Activated naive CD4-positive, alpha-beta T cell treated with Interleukin-2 at 50 U/mL for 16 hours (primary cell): ENCODE measurements at regions not wholly inside any gene's neighbourhood (a gene's known extent, or its start where the extent isn't known, plus 50 kb on each side); places are given as distances from the start of the nearest gene placed in this dataset.

ENCODE experiments used
- DNase-seq: peaks from one replicate; pipeline ENCODE4 v3.0.0-alpha.2; 2020

DNA sequence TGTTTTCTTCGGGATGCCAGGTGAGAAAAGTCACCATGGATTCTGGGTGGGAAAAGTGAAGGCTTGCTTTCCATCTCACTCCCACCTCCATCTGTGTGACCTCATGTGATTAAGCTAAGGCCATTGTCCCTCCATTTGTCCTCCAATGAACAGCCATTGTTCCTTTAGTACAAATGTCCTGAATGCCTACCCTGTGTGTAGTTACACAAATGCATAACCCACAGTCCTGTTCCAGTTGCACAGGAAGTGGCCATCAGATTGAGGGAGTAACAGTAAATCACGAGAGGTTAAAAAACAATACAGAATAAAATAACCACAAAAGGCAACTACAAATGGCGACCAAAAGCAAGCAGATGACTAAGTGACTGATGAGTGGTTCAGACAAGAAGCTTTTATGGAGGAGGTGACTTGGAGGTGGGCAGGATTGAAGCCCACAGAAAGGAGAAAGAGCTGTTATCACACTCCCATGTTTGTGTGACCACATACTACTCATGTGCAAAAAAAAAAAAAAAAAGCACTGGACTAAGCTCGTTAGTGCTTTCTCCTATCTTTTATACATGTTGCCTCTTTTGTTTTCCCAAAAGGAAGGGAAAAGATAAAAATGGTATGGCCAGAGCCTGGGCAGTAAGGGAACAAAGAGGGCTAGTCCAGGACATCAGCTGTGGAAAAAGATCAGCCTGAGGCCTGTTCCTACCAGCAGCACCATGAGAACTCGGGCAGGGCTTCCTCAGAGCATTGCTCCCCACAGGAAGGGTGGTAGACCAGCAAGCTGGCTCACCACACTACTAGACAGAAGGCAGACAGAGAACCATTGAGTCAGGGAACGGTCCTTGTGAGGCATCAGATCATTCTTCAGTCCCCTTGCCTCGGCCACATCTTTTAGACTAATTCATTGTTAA lies 111.0 kb downstream of the TFAP2A start:
- DNase-seq, result no peak

DNA sequence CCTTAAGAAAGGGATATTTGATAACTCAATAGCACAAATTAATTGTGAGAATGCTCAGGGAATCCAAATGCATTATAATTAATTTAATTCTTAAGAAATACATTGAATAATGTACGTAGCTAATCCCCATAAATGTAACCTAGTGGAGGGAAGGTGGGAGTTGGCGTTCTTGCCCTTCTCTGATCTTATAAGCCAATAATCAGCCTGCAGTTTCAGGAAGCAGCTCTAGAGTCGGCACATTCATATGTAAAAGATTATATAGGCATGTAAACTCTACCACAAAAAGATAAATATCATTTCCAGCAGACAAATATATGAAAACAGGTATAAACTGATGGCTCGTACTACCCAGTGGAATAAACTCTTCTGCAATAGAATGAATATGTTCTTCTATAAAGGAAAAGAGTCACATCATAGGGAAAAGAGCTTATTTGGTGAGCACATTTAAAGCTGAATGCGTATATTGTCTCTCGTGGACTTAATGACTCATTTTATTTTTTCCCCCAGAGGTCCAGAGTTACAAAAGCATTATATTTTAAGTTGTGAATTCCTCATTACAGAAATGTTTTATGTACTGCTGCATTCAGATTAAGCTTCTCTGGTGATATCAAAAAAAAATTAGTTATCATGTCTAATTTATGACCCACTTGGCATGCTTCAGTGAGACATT lies 112.2 kb downstream of the TFAP2A start:
- no peak for DNase-seq

DNA sequence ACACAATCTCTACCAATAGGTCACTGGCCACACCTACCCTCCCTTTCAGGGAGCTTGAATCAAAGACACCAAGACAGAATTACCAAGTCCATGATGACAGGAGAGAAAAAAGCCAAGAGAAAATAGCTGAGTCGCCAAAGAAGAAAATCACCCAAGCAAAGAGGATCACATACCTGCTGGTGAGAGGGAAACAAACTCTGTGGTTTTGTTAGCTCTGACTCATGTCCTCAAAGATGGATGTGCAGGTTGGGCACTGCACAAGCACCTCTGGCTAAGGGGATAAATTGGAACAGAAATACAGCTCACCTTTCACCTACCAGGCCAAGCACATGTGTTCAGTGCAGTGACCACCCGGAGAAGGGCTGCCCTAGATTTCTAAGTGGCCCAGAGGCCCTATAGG lies 114.8 kb downstream of the TFAP2A start:
- no peak for DNase-seq

DNA sequence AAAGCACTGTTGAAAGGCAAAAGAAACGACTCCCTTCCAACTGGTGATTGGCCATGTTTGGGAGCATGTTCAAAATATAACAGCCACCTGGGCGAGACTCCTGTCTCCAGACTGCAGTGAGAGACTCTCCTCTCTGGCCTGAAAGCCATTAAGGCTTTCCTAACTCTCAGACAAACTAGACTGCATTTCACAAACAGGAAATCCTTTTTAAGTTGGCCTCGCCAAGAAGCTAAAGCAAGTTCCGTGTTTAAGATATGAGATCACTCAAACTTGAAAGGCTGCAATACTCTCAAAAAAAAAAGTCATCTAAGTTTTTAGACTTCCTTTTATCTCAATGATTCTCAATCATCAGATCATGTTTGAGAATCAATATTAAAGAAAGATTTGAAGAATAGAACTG lies 117.0 kb downstream of the TFAP2A start:
- DNase-seq, result no peak

DNA sequence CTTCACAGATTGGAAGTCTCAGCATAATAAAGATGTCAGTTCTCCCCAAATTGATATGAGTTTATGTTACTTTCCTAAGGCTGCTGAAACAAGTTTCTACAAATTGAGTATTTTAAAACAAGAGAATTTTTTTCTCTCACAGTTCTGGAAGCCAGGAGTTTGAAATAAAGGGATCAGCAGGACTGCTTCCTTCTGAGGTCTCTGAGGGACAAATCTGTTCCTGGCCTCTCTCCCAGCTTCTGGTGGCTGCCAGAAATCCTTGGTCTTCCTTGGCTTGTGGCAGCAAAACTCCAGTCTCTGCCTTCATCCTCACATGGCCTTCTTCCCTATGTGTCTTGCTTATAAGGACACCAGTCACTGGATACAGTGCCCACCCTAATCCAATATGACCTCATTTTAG lies 136.1 kb downstream of the TFAP2A start:
- DNase-seq, result no peak

DNA sequence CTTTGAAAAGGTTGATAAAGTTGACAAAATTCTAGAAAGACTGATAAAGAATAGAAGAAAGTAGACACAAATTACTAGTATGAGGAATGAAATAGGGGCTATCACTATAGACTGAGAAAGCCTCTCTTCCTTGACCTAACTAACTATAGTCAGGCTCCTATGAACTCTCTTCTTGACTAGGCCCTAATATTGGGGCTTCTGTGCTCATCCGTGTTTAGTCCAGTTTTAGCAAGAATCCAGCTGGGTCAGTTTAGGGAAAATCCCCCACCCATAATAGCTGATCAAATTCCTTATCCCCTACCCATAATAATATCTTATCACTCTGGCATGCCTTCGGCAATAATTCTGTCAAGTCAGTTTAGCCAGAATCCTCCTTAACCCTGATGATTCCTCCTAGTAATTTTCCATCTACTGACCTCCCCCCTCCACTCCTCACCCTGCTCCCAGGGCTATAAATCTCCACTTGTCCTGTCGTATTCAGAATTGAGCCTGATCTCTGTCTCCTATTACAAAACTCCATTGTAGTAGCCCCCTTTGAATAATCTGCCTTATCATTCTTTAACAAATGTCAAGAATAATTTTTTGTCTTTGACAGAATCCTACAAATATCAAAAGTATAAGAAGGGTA lies 138.1 kb downstream of the TFAP2A start:
- no peak for DNase-seq

DNA sequence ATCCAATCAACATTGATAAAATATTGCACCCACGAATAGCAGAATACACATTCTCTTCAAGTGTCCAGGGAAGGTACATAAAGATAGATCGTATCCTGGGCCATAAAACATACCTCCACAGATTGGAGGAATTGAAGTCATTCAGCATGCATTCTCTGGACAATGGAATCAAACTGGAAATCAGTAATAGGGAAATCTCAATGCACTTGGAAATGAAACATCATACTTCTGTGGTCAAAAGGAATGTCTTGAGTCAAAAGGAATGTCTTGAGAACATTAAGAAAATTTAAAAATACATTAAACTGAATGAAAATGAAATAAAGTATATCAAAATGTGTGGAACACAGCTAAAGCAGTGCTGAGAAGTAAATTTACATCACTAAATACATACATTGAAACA lies 138.8 kb downstream of the TFAP2A start:
- no peak for DNase-seq

DNA sequence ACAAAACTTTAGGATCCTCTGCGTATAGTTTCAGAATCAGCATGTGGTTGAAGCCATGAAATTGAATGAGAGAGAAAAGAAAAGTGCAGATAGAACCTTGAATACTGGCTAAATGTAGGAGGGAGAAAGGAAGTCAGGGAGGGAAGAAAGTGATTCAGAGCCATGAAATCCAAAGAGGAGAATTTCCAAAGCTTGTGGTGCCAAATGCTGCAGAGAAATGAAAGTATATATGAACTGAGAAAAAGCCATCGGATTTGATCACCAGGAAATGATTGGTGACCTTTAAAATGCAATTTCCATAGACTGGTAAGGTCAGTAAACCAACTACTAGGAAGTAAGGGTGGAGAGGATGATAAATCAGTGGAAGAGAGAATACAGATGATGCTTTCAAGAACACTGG lies 142.3 kb downstream of the TFAP2A start:
- no peak for DNase-seq

DNA sequence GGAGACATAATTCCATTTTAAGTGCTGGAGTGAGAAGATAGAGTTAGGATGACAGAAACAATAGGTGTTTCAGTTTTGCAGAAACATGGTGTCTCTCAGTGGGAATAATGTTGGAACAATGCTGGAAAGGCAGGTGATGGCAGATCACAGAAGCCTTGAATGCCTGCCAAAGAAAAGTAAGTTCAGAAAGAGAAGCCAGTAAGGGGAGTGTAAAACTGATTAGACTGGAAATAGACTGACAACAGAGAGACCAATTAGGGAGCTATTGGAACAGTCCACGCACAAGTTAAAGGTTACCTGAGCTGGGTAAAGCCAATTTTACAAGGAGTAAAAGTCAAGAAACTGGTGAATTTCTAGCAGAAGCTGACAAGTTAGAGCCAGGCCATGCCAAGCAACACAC lies 142.9 kb downstream of the TFAP2A start:
- DNase-seq, result no peak

DNA sequence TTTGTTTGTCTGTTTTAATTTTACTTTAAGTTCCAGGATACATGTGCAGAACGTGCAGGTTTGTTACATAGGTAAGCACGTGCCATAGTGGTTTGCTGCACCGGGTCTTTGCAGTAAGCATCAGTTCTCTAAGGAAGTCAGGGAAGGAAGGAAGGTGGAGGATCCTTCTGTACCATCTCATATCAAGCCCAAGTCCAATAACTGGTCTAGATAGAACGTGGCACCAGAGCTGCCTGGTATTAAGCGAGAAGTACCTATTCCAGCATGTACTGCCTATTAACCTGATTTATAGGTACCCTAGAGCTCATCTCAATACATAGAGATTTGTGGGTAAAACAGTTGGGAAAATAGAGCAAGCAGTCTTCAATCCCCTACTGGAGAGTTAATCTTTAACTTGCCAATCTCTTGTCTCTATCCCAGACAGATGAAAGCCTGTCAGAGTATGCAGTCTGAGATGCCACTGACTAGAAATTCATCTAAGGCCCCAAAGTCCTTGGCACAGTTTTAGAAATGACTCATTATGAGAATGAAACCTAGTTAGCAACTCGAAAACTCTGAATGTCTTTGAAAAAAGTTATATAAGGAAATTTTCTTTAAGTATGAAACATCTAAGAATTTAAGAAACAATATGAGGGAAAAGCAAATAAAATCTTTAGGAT lies 144.9 kb downstream of the TFAP2A start:
- no peak for DNase-seq

DNA sequence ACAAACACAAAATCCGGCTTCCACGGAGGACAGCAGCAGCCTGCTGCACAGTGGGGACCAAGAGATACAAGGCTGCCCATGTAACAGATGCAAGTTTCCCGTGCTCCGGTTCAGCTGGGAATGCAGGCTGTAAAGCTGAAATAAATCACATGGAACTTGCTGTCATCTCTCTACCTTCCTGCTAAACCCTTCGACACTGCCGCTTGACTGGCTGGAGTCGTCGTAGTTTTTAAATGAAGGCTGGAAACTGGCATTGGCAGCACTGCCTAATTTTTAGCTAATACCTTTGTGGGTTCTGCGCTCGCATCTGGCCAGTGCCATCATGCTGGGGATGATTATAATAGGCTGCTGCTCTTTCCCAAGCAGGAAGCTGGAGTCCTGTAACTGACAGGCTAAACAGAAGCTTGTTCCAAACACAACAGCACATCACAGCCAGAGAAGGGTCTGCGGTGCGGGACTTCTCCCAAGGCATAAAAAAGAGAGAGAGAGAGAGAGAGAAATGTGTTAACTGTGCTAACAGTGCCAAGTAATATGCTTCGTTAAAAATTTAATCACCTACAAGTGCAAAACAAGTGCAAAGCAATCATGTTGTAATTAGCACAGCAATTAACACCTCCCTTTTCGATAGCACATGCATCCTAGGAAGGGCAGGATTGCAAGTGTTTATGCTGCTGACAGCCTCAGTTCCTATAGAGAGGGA lies 146.1 kb downstream of the TFAP2A start:
- DNase-seq, result no peak

DNA sequence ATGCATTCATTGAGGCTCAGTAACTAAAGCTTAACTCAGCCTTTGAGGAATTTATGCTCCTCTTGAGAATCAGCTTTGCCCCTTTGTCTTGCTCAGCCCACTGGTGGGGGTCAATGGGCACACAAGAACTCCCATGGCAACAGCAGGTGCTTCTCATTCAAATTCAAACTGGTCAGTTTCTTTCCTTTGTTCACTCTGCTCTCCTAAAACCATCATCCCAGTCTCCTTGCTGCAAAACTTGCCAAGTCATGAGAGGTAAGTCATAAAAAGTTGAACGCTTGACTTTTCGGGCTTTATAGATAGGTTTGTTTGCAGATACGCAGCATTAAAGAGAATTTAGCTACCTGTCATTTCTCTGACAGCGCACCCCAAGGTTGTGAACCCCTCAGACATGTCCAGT lies 146.8 kb downstream of the TFAP2A start:
- DNase-seq, result no peak

DNA sequence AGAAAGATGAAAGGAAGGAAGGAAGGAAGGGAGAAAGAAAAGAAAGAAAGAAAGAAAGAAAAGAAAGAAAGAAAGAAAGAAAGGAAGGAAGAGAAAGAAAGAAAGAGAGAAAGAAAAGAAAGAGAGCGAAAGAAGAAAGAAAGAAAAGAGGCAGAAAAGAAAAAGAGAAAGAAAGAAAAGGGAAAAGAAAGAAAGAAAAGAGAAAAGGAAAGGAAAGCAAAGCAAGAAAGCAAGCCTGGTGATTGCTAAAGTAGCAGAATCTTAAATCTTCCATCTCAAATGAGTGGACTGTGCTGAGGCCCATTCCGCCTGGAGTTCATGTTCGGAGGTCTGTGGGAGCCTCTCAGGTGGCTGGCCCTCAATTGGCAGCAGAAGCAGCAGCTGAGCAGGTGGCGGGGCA lies 148.4 kb downstream of the TFAP2A start:
- DNase-seq, result no peak

DNA sequence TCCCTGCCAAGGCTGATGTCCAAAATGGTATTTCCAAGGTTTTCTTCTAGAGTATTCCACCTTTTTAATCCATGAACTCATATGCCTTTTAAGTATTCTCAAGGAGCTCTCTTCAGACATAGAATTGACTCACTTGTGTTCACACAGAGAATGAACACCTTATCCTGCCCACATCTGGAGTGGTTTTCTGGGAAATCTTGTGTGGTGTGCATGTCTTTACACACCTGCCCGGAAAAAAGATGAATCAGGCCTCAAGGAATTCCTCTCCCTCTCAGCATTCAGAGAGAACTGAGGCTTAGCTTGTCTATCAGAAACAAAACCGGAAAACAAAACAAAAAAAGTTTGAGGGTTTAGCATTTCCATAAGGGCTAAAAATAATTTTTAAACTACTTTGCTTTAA lies 148.8 kb downstream of the TFAP2A start:
- DNase-seq, result no peak

DNA sequence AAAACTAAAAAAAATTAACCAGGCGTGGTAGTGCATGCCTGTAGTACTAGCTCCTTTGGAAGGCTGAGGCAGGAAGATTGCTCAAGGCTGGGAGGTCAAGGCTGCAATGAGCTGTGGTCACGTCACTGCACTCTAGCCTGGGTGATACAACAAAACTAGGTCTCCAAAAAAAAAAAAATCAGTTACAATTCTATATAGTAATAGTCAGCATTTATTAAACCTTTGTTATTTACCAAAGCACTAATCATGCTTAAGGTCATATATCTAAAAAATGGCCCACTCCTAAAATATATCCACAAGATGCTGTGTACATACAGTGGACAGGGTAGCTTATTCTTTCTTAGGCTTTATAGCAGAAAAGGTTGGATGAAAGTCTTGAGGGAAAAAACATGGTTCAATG lies 152.4 kb downstream of the TFAP2A start:
- no peak for DNase-seq

DNA sequence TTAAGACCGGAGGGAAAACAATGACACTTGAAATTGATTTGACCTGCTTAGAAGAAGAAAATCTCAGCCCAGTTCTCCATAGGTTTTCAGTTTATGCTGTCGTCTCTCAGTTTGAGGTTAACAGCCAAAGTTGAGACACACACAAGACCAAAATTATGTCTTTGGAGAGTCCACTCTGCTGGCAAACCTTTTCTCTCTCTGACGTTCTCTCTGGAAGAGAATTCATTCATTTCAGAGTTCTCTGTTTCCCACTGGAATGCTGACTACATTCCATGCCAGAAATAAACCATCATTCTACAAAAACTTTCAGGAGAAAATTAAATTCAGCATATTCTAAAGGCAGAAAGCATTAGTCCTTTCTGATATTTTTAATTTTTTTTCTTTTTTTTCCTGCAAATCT lies 155.2 kb downstream of the TFAP2A start:
- DNase-seq, result no peak

DNA sequence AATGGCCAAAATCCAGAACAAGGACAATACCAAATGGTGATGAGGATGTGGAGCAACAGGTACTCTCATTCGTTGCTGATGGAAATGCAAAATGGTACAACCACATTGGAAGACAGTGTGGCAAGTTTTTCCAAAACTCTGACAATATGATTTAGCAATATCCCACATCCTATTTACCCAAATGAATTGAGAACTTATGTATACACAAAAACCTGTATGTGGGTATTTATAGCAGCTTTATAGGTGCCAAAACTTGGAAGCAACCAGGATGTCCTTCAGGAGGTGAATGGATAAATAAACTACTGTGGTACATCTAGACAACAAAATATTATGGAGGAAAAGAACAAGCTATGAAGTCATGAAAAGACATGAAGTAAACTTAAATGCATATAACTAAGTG lies 156.5 kb downstream of the TFAP2A start:
- DNase-seq, result no peak

DNA sequence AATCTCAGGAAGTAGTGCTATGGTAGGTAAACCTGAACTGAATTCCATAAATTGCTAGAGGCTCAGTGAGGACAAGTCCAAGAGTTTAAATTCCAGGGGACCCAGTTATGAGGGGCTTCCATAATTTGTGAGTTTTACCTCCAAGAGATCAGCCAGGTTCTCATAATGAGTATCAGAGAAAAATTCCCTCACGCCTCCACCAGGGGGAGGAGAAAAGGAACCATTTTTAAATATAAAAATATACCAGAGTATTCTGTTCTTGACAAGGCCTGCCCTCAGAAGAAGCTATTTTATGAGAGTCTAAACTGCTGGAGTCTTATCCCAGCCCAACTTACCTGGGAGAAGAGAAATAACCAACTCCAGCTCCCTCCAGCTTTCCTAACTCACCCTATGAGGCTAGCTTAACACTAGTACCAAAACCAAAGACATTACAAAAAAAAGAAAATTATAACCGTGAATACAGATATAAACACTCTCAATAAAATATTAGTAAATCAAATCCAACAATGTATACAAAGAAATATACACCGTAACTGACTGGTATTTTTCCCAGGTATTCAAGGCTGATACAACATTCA lies 158.7 kb downstream of the TFAP2A start:
- DNase-seq, result no peak

DNA sequence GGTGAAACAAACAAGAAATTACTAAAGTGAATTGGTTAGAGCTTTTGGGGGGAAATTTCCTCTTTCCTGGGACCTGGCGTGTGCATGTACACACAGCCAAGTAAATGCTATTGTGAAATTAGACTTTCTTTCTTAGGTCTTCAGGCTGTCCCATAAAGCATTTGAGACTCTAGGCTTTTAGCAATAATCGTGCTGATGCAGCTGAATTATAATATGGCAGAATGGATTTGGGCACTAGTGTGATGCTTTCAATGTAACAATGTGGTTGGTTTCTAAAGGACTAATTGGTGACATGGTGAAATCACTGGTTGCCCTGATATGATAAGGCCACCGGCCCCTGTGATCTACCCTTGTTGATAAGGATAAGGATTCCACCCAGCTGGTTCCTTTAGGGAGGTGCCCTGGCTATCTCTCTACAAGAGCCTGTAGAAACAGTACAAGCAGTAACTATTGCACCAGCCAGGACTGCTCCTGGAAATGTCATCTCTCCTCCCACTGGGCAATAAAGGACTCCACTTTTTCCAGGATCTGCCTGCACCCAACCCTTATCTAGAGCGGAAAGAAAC lies 164.1 kb downstream of the TFAP2A start:
- DNase-seq, result no peak

DNA sequence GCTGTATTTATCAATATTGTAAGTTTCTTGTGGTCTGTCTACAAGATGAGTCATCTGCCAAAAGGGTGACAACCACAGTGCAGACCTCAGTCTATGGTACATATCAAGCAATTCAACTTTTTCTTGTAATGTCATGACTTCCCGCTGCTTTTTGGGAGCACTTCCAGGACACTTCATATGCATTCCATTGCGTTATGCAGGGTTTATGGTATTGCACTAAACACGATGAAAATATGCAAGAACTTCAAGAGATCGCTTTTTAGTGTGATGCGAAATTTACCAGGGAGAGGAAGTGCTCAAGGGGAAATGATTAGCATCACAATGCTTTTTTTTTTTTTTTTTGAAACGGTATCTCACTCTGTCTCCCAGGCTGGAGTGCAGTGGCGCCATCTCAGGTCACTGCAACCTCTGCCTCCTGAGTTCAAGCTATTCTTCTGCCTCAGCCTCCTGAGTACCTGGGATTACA lies 166.5 kb downstream of the TFAP2A start:
- no peak for DNase-seq

DNA sequence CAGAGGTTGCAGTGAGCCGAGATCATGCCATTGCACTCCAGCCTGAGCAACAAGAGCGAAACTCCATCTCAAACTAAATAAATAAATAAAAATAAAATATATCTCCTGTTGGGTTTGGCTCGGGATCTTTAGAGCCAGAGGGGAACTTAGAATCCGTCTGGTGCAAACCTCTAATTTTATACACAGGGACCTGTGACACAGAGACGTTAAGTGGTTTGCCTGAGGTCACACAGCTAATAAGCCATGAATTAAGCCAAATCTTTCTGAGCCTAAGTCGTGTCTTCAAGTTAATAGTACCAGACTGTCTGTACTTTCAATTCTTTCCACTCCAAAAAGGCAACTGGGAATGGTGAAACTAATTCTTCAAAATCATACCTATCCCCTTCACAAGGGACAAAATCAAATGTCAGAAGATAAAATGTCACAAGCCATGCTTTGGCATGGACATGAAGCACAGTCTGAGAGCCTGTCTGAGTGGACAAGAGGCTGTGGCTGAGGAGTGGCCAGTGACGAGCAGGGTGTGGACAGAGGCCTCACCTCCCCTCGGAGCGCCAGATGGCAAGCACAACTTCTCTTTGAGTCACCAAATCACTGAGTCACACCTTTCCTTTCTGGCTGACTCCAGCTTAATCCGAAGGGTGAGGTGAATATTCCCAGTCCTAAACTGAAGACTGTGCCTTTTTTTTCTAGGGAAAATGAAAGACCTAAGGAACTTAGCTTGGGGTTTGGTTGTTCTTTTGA lies 177.4 kb downstream of the TFAP2A start:
- no peak for DNase-seq
